ENCODE measurements at regions not wholly inside any gene's neighbourhood (a gene's known extent, or its start where the extent isn't known, plus 50 kb on each side); places are given as distances from the start of the nearest gene placed in this dataset.
"Not testable (repeated sequence)": the region's sequence is repeated elsewhere in the genome, so short reads cannot be mapped to it uniquely, and the experiment has no call there.

- no peaks in the 10 kb centered on the region for H3K4me1 ChIP-seq
- DNase-seq: no peak
- no peaks in the 10 kb centered on the region for H3K27me3 ChIP-seq
- no peaks in the 10 kb centered on the region for H3K9me3 ChIP-seq
- no peaks in the 10 kb centered on the region for H3K36me3 ChIP-seq
- no peak for TF ChIP-seq CTCF (IDR thresholded peaks at IDR 0.05)
- TF ChIP-seq POLR2A (IDR thresholded peaks at IDR 0.05): no peak
- H3K27ac ChIP-seq: no peak overlapping the region
- no peak overlapping the region for H3K4me3 ChIP-seq
These were observed 98.7 kb upstream of the SLC35F3 start for GRCh38 chr1:233805786-233806185.

GRCh38 chr1:233815357-233815756, 89.1 kb upstream of the SLC35F3 start:
- TF ChIP-seq POLR2A (IDR thresholded peaks at IDR 0.05): no peak
- TF ChIP-seq CTCF (IDR thresholded peaks at IDR 0.05): no peak
- no peaks in the 10 kb centered on the region for H3K36me3 ChIP-seq
- H3K27ac ChIP-seq: no peak overlapping the region
- no peak for DNase-seq
- H3K4me1 ChIP-seq: no peaks in the 10 kb centered on the region
- H3K9me3 ChIP-seq: no peaks in the 10 kb centered on the region
- no peaks in the 10 kb centered on the region for H3K27me3 ChIP-seq
- H3K4me3 ChIP-seq: no peak overlapping the region

GRCh38 chr1:233815865-233816264, 88.6 kb upstream of the SLC35F3 start:
- H3K27me3 ChIP-seq: no peaks in the 10 kb centered on the region
- TF ChIP-seq CTCF (IDR thresholded peaks at IDR 0.05) (no peak), POLR2A (IDR thresholded peaks at IDR 0.05) (no peak)
- no peak overlapping the region for H3K4me3 ChIP-seq
- H3K36me3 ChIP-seq: no peaks in the 10 kb centered on the region
- no peak for DNase-seq
- no peaks in the 10 kb centered on the region for H3K9me3 ChIP-seq
- H3K27ac ChIP-seq: no peak overlapping the region
- no peaks in the 10 kb centered on the region for H3K4me1 ChIP-seq

GRCh38 chr1:233816348-233816747, 88.1 kb upstream of the SLC35F3 start:
- Histone ChIP-seq H3K9me3 (no peaks in the 10 kb centered on the region), H3K27me3 (no peaks in the 10 kb centered on the region), H3K36me3 (no peaks in the 10 kb centered on the region), H3K4me3 (no peak overlapping the region), H3K4me1 (no peaks in the 10 kb centered on the region), H3K27ac (no peak overlapping the region)
- no peak for DNase-seq
- no peak for TF ChIP-seq CTCF (IDR thresholded peaks at IDR 0.05)
- TF ChIP-seq POLR2A (IDR thresholded peaks at IDR 0.05): no peak

GRCh38 chr1:233819042-233819441, 85.4 kb upstream of the SLC35F3 start:
- no peaks in the 10 kb centered on the region for H3K9me3 ChIP-seq
- TF ChIP-seq POLR2A (IDR thresholded peaks at IDR 0.05): no peak
- TF ChIP-seq CTCF (IDR thresholded peaks at IDR 0.05): no peak
- H3K4me1 ChIP-seq: no peaks in the 10 kb centered on the region
- H3K36me3 ChIP-seq: no peaks in the 10 kb centered on the region
- H3K27ac ChIP-seq: no peak overlapping the region
- H3K4me3 ChIP-seq: no peak overlapping the region
- no peak for DNase-seq
- no peaks in the 10 kb centered on the region for H3K27me3 ChIP-seq

GRCh38 chr1:233824179-233824578, 80.3 kb upstream of the SLC35F3 start:
- H3K4me3 ChIP-seq, H3K4me1 ChIP-seq, H3K36me3 ChIP-seq, H3K9me3 ChIP-seq, H3K27ac ChIP-seq, DNase-seq, H3K27me3 ChIP-seq: not testable (repeated sequence)

- H3K27ac ChIP-seq, H3K9me3 ChIP-seq, H3K4me3 ChIP-seq, H3K27me3 ChIP-seq, H3K4me1 ChIP-seq, H3K36me3 ChIP-seq, DNase-seq: not testable (repeated sequence)
These were observed 76.5 kb upstream of the SLC35F3 start for GRCh38 chr1:233827937-233828336.
